Upper lobe of left lung (tissue), 6 donors: ENCODE measurements at regions not wholly inside any gene's neighbourhood (a gene's known extent, or its start where the extent isn't known, plus 50 kb on each side); places are given as distances from the start of the nearest gene placed in this dataset.

Experiments used
- ATAC-seq, 2 donors: fragments of 200-7000 bp; cut with Tn5 transposase; one replicate each; pipeline ENCODE4 v1.9.1; 2022; ENCODE audit warnings: mild to moderate bottlenecking in 2 of 2, moderate library complexity in 2 of 2; ENCODE audit not compliant: low FRiP score in 2 of 2
- DNase-seq, 2 donors: peaks; one replicate each; pipeline ENCODE4 v3.0.0-alpha.2; 2019 to 2020
- H3K27ac ChIP-seq, 4 donors: fragments of 200-600 bp; sonication (generic); one replicate each; pipeline ENCODE4 v1.5.1; 2016 to 2019
- H3K27me3 ChIP-seq, 4 donors: fragments of 200-600 bp; sonication (generic); one replicate each; pipeline ENCODE4 v1.5.1; 2017 to 2019
- H3K36me3 ChIP-seq, 4 donors: fragments of 200-600 bp; sonication (generic); one replicate each; pipeline ENCODE4 v1.5.1; 2016 to 2019
- H3K4me1 ChIP-seq, 4 donors: fragments of 200-600 bp; sonication (generic); one replicate each; pipeline ENCODE4 v1.5.1; 2018 to 2019
- H3K4me3 ChIP-seq, 4 donors: fragments of 200-600 bp; sonication (generic); one replicate each; pipeline ENCODE4 v1.5.1; 2017 to 2019; ENCODE audit warnings: mild to moderate bottlenecking in 2 of 4, moderate library complexity in 1 of 4
- H3K9me3 ChIP-seq, 4 donors: fragments of 200-600 bp; sonication (generic); one replicate each; pipeline ENCODE4 v1.5.1; 2018 to 2019
- EP300 ChIP-seq, 4 donors: sonication (generic); formaldehyde crosslinking; IDR thresholded peaks; one replicate each; pipeline ENCODE4 v1.5.1; 2017; ENCODE audit warnings: antibody characterized with exemption in 4 of 4, control low read depth in 2 of 4
- POLR2A ChIP-seq, 4 donors: fragments of 450-650 bp; IDR thresholded peaks; one replicate each; pipeline ENCODE4 v1.5.1; 2016 to 2017; ENCODE audit warnings: antibody characterized with exemption in 4 of 4, mild to moderate bottlenecking in 2 of 4
- POLR2AphosphoS5 ChIP-seq, 2 donors: sonication (generic); formaldehyde crosslinking; IDR thresholded peaks; one replicate each; pipeline ENCODE4 v1.5.1; 2017; ENCODE audit warnings: antibody characterized with exemption in 2 of 2
- WGBS, 2 donors: methylation state at CpG; one replicate each; pipeline ENCODE4 v1.1.5; 2017 to 2018; 5-methylcytosine and 5-hydroxymethylcytosine counted together
- TF ChIP-seq, protein P1 (sequence below), 6 experiments: fragments of 450-650 bp in 4 of 6; fragments of 200-600 bp in 2 of 6; sonication (generic) in 2 of 6; IDR thresholded peaks; one replicate each; pipeline ENCODE4 v1.5.1; 2016 to 2019; ENCODE audit warnings: antibody characterized with exemption in 6 of 6
- donor health status: DM: no; HTN: no; CAD: no; lungs with moderate emphysema.
- donor health status: DM: no; HTN: yes; CAD: no; lungs with severe emphysema.

DNA sequence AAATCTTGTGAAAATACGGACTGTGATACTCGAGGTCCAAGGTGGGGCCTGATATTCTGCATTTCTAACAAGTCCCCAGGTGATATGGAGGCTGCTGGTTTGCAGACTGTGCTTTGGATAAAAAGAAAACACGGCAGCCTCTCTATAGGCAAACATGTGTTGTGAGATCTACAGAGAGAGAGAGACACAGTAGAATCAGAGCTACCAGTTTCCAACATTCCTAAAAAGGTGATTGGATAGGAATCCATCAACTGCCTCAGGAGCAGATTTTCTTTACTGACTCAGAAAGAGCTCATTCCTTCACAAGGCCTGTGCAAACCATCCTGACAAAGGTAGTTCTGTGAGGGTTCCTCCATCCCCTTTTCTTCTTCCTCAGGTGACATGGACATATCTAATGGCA is 651.6 kb upstream of the CAMK1G start:
- TF ChIP-seq, protein P1, sequence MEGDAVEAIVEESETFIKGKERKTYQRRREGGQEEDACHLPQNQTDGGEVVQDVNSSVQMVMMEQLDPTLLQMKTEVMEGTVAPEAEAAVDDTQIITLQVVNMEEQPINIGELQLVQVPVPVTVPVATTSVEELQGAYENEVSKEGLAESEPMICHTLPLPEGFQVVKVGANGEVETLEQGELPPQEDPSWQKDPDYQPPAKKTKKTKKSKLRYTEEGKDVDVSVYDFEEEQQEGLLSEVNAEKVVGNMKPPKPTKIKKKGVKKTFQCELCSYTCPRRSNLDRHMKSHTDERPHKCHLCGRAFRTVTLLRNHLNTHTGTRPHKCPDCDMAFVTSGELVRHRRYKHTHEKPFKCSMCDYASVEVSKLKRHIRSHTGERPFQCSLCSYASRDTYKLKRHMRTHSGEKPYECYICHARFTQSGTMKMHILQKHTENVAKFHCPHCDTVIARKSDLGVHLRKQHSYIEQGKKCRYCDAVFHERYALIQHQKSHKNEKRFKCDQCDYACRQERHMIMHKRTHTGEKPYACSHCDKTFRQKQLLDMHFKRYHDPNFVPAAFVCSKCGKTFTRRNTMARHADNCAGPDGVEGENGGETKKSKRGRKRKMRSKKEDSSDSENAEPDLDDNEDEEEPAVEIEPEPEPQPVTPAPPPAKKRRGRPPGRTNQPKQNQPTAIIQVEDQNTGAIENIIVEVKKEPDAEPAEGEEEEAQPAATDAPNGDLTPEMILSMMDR (IDR thresholded peaks at IDR 0.05): no peak
- TF ChIP-seq POLR2A (IDR thresholded peaks at IDR 0.05) (no peak), POLR2AphosphoS5 (IDR thresholded peaks at IDR 0.05) (no peak), EP300 (IDR thresholded peaks at IDR 0.05) (no peak)
- no peak for DNase-seq
- H3K9me3 ChIP-seq: no peaks in the 10 kb centered on the region
- ATAC-seq: no peak
- no peak overlapping the region for H3K27ac ChIP-seq
- H3K4me1 ChIP-seq: no peaks in the 10 kb centered on the region
- H3K4me3 ChIP-seq: no peak overlapping the region
- H3K36me3 ChIP-seq: no peaks in the 10 kb centered on the region
- no peaks in the 10 kb centered on the region for H3K27me3 ChIP-seq
- WGBS, 2 donors: 78 to 86% methylated on average over 3 of the region's 3 CpGs

DNA sequence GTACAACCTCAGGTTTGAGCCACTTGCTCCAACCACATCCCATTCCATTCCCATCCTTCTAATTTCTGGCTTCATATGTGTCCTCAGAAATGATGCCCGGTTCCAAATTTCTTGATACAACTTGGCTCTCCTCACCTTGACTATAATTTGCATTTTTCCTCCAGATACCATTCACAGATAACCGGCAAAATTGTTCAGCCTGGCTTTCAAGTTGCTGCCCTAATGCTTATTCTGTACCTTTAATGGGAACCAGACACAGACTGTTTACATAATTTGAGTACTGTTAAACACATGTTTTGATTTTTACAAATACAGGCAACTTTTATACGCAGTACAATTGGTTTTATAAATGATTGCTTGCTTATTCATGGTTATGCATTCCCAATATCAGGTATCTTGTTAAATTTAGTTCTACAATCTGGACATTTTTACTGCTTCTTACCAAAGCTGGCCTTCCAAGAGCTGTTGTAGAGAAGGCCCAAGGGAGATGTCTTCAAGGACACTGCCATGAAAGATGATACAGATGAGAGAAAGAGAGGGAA is 649.5 kb upstream of the CAMK1G start:
- DNase-seq (no peak), ATAC-seq (no peak)
- TF ChIP-seq, protein P1 (IDR thresholded peaks at IDR 0.05): no peak
- TF ChIP-seq POLR2AphosphoS5 (IDR thresholded peaks at IDR 0.05) (no peak), EP300 (IDR thresholded peaks at IDR 0.05) (no peak), POLR2A (IDR thresholded peaks at IDR 0.05) (no peak)
- Histone ChIP-seq H3K9me3 (no peaks in the 10 kb centered on the region), H3K27me3 (no peaks in the 10 kb centered on the region), H3K4me3 (no peak overlapping the region), H3K4me1 (no peaks in the 10 kb centered on the region), H3K36me3 (no peaks in the 10 kb centered on the region), H3K27ac (no peak overlapping the region)
- 82 to 86% methylated on average over 3 of the region's 3 CpGs for WGBS, 2 donors

DNA sequence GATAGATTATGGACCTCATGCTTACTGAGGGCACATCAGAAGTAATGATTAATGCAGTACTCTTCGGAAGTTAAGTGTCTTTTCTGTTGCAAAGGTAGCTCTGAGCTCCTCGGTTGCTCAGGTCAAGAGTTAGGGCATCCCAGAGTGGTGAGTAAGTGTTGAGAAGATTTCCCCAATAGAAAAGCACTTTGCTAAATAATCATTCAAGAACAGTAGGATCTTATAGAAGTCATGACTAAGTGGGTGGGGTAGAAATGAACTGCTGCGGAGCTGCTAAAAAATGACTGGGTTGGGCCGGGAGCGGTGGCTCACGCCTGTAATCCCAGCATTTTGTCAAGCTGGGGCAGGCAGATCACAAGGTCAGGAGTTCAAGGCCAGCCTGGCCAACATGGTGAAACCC is 648.6 kb upstream of the CAMK1G start:
- H3K4me3 ChIP-seq: no peak overlapping the region
- no peak overlapping the region for H3K27ac ChIP-seq
- no peaks in the 10 kb centered on the region for H3K4me1 ChIP-seq
- TF ChIP-seq POLR2AphosphoS5 (IDR thresholded peaks at IDR 0.05) (no peak), POLR2A (IDR thresholded peaks at IDR 0.05) (no peak), EP300 (IDR thresholded peaks at IDR 0.05) (no peak)
- TF ChIP-seq, protein P1 (IDR thresholded peaks at IDR 0.05): no peak
- ATAC-seq: no peak
- H3K36me3 ChIP-seq: no peaks in the 10 kb centered on the region
- H3K27me3 ChIP-seq: no peaks in the 10 kb centered on the region
- H3K9me3 ChIP-seq: no peaks in the 10 kb centered on the region
- 82 to 92% methylated on average over 6 of the region's 6 CpGs for WGBS, 2 donors
- no peak for DNase-seq

DNA sequence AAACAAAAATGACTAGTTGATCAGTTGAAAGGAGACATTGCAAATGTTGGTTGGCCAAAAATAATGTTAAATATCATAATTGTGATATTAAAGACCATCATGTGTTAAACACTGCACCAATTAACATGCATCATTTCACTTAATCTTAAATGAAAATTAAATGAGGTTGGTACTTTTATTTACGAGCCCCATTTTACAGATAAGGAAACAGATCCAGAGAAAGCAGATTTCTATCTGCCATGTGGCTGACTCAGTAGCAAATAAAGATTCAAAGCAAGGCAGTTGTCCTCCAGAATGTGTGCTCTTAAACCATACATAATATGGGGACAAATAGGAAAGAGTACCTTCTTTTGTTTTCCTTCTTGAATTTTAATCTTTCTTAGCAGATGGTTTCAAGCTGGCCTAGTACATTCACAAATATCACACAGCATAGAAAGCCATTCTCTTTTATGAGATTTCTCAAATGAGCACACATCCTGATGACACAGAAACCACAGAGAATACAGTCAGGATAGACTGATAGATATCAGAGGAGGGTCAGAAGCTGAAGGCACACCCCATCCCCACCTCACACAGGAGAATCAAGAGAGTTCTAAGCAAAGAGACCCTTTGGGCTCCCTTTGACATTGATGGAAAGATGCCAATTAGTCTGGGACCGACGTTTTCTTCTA is 647.9 kb upstream of the CAMK1G start:
- Histone ChIP-seq H3K4me3 (no peak overlapping the region), H3K9me3 (no peaks in the 10 kb centered on the region), H3K4me1 (no peaks in the 10 kb centered on the region), H3K36me3 (no peaks in the 10 kb centered on the region), H3K27ac (no peak overlapping the region), H3K27me3 (no peaks in the 10 kb centered on the region)
- WGBS, 2 donors: 58 to 87% methylated on average over 3 of the region's 3 CpGs
- no peak for DNase-seq
- no peak for TF ChIP-seq POLR2A (IDR thresholded peaks at IDR 0.05)
- TF ChIP-seq EP300 (IDR thresholded peaks at IDR 0.05): no peak
- TF ChIP-seq, protein P1 (IDR thresholded peaks at IDR 0.05): no peak
- no peak for TF ChIP-seq POLR2AphosphoS5 (IDR thresholded peaks at IDR 0.05)
- no peak for ATAC-seq

DNA sequence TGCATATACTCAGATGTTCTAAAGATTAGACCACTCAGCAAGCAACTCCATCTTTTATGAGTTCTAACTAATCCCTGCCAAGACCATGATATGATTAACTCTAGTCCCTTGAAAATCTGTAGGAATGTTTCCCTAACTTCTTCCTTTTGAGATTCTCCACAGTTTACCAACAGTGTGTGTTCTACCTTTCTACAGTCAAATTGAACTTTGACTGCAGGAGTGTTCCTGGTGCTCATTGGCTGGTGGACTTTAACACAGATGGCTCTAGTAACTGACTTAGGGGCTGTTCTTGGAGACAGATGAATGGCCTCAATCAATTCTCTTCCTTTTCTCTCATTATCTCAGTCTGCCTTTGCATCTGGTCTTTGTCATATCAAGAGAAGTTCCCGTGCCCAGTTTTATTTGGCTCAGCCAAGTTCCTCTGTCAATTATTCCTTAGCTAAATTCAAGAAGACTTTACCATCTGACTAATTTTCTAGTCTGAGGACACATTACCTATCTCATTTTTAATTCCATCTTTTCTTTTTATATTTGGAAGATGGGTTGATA is 643.9 kb upstream of the CAMK1G start:
- no peaks in the 10 kb centered on the region for H3K4me1 ChIP-seq
- H3K36me3 ChIP-seq: no peaks in the 10 kb centered on the region
- 55 to 65% methylated on average over 1 of the region's 1 CpG for WGBS, 2 donors
- H3K4me3 ChIP-seq: no peak overlapping the region
- no peaks in the 10 kb centered on the region for H3K27me3 ChIP-seq
- no peak for DNase-seq
- no peak overlapping the region for H3K27ac ChIP-seq
- ATAC-seq: no peak
- TF ChIP-seq POLR2AphosphoS5 (IDR thresholded peaks at IDR 0.05) (no peak), EP300 (IDR thresholded peaks at IDR 0.05) (no peak), POLR2A (IDR thresholded peaks at IDR 0.05) (no peak)
- TF ChIP-seq, protein P1 (IDR thresholded peaks at IDR 0.05): no peak
- H3K9me3 ChIP-seq: no peaks in the 10 kb centered on the region
